ENCODE measurements at regions not wholly inside any gene's neighbourhood (a gene's known extent, or its start where the extent isn't known, plus 50 kb on each side); places are given as distances from the start of the nearest gene placed in this dataset.

- ATAC-seq (replicated peaks in 1 of 2) (no peak), DNase-seq (no peak)
- Mint-ChIP-seq H3K27ac (no peak overlapping the region), H3K9me3 (peaks cover 2 to 6% of the 10 kb centered on the region in 2 donors), H3K36me3 (ENCODE audit: insufficient read depth in 2 of 2) (no peaks in the 10 kb centered on the region), H3K27me3 (ENCODE audit: low read depth) (no peaks in the 10 kb centered on the region), H3K4me3 (no peak overlapping the region), H3K4me1 (ENCODE audit: low read depth) (no peaks in the 10 kb centered on the region)
These were observed 282.8 kb upstream of the ATP5MC3 start for GRCh38 chr2:175464311-175464670.

- H3K4me3 Mint-ChIP-seq: no peak overlapping the region
- no peak for DNase-seq
- no peaks in the 10 kb centered on the region for H3K27me3 Mint-ChIP-seq (ENCODE audit: low read depth)
- ATAC-seq (replicated peaks in 1 of 2): no peak
- H3K9me3 Mint-ChIP-seq: peaks cover 2 to 6% of the 10 kb centered on the region in 2 donors
- no peak overlapping the region for H3K27ac Mint-ChIP-seq
- no peaks in the 10 kb centered on the region for H3K36me3 Mint-ChIP-seq (ENCODE audit: insufficient read depth in 2 of 2)
- H3K4me1 Mint-ChIP-seq (ENCODE audit: low read depth): no peaks in the 10 kb centered on the region
These were observed 282.2 kb upstream of the ATP5MC3 start for GRCh38 chr2:175463589-175464310.

- Mint-ChIP-seq H3K9me3 (peaks cover 2 to 6% of the 10 kb centered on the region in 2 donors), H3K36me3 (ENCODE audit: insufficient read depth in 2 of 2) (no peaks in the 10 kb centered on the region), H3K4me1 (ENCODE audit: low read depth) (no peaks in the 10 kb centered on the region), H3K27ac (no peak overlapping the region), H3K4me3 (no peak overlapping the region), H3K27me3 (ENCODE audit: low read depth) (no peaks in the 10 kb centered on the region)
- DNase-seq: no peak
- ATAC-seq (replicated peaks in 1 of 2): no peak
These were observed 281.7 kb upstream of the ATP5MC3 start for GRCh38 chr2:175463169-175463568.

- Mint-ChIP-seq H3K4me1 (ENCODE audit: low read depth) (no peaks in the 10 kb centered on the region), H3K9me3 (peaks cover 2 to 6% of the 10 kb centered on the region in 2 donors), H3K4me3 (no peak overlapping the region), H3K27ac (no peak overlapping the region), H3K27me3 (ENCODE audit: low read depth) (no peaks in the 10 kb centered on the region), H3K36me3 (ENCODE audit: insufficient read depth in 2 of 2) (no peaks in the 10 kb centered on the region)
- DNase-seq (no peak), ATAC-seq (replicated peaks in 1 of 2) (no peak)
These were observed 280.7 kb upstream of the ATP5MC3 start for GRCh38 chr2:175462246-175462645.

GRCh38 chr2:175461839-175462238 is 280.3 kb upstream of the ATP5MC3 start:
- no peak overlapping the region for H3K27ac Mint-ChIP-seq
- no peaks in the 10 kb centered on the region for H3K27me3 Mint-ChIP-seq (ENCODE audit: low read depth)
- peaks cover 2 to 6% of the 10 kb centered on the region in 2 donors for H3K9me3 Mint-ChIP-seq
- ATAC-seq (replicated peaks in 1 of 2) (no peak), DNase-seq (no peak)
- no peak overlapping the region for H3K4me3 Mint-ChIP-seq
- H3K4me1 Mint-ChIP-seq (ENCODE audit: low read depth): no peaks in the 10 kb centered on the region
- no peaks in the 10 kb centered on the region for H3K36me3 Mint-ChIP-seq (ENCODE audit: insufficient read depth in 2 of 2)

- Mint-ChIP-seq H3K4me1 (ENCODE audit: low read depth) (no peaks in the 10 kb centered on the region), H3K36me3 (ENCODE audit: insufficient read depth in 2 of 2) (no peaks in the 10 kb centered on the region), H3K4me3 (no peak overlapping the region), H3K27me3 (ENCODE audit: low read depth) (peaks cover 5% of the 10 kb centered on the region), H3K27ac (no peak overlapping the region), H3K9me3 (peaks cover 5 to 6% of the 10 kb centered on the region in 2 donors)
- DNase-seq (no peak), ATAC-seq (replicated peaks in 1 of 2) (no peak)
These were observed 276.5 kb upstream of the ATP5MC3 start for GRCh38 chr2:175457895-175458448.

GRCh38 chr2:175454953-175455389 is 273.5 kb upstream of the ATP5MC3 start:
- peaks cover 5% of the 10 kb centered on the region for H3K27me3 Mint-ChIP-seq (ENCODE audit: low read depth)
- no peak overlapping the region for H3K4me3 Mint-ChIP-seq
- no peaks in the 10 kb centered on the region for H3K36me3 Mint-ChIP-seq (ENCODE audit: insufficient read depth in 2 of 2)
- H3K4me1 Mint-ChIP-seq (ENCODE audit: low read depth): no peaks in the 10 kb centered on the region
- H3K9me3 Mint-ChIP-seq: peaks cover 3% of the 10 kb centered on the region in 2 donors
- DNase-seq (no peak), ATAC-seq (replicated peaks in 1 of 2) (no peak)
- H3K27ac Mint-ChIP-seq: no peak overlapping the region

- ATAC-seq (replicated peaks in 1 of 2) (no peak), DNase-seq (no peak)
- H3K36me3 Mint-ChIP-seq (ENCODE audit: insufficient read depth in 2 of 2): no peaks in the 10 kb centered on the region
- peaks cover 0 to 2% of the 10 kb centered on the region in 2 donors for H3K9me3 Mint-ChIP-seq
- H3K4me1 Mint-ChIP-seq (ENCODE audit: low read depth): no peaks in the 10 kb centered on the region
- H3K27ac Mint-ChIP-seq: no peak overlapping the region
- H3K27me3 Mint-ChIP-seq (ENCODE audit: low read depth): peaks cover 18% of the 10 kb centered on the region
- no peak overlapping the region for H3K4me3 Mint-ChIP-seq
These were observed 268.7 kb upstream of the ATP5MC3 start for GRCh38 chr2:175450029-175450760.

GRCh38 chr2:175449616-175450015 is 268.1 kb upstream of the ATP5MC3 start:
- DNase-seq (no peak), ATAC-seq (replicated peaks in 1 of 2) (no peak)
- no peaks in the 10 kb centered on the region for H3K4me1 Mint-ChIP-seq (ENCODE audit: low read depth)
- H3K36me3 Mint-ChIP-seq (ENCODE audit: insufficient read depth in 2 of 2): no peaks in the 10 kb centered on the region
- H3K4me3 Mint-ChIP-seq: no peak overlapping the region
- H3K9me3 Mint-ChIP-seq: peaks cover 0 to 2% of the 10 kb centered on the region in 2 donors
- peaks cover 18% of the 10 kb centered on the region for H3K27me3 Mint-ChIP-seq (ENCODE audit: low read depth)
- no peak overlapping the region for H3K27ac Mint-ChIP-seq

GRCh38 chr2:175446201-175446600 is 264.7 kb upstream of the ATP5MC3 start:
- Mint-ChIP-seq H3K36me3 (ENCODE audit: insufficient read depth in 2 of 2) (no peaks in the 10 kb centered on the region), H3K9me3 (peaks cover 0 to 2% of the 10 kb centered on the region in 2 donors), H3K27ac (no peak overlapping the region), H3K4me3 (no peak overlapping the region), H3K27me3 (ENCODE audit: low read depth) (peaks cover 22% of the 10 kb centered on the region), H3K4me1 (ENCODE audit: low read depth) (no peaks in the 10 kb centered on the region)
- DNase-seq (no peak), ATAC-seq (replicated peaks in 1 of 2) (no peak)

- DNase-seq: no peak
- H3K27ac Mint-ChIP-seq: no peak overlapping the region
- ATAC-seq (replicated peaks in 1 of 2): no peak
- H3K27me3 Mint-ChIP-seq (ENCODE audit: low read depth): peaks cover 30% of the 10 kb centered on the region
- no peaks in the 10 kb centered on the region for H3K4me1 Mint-ChIP-seq (ENCODE audit: low read depth)
- peaks cover 0 to 2% of the 10 kb centered on the region in 2 donors for H3K9me3 Mint-ChIP-seq
- no peak overlapping the region for H3K4me3 Mint-ChIP-seq
- no peaks in the 10 kb centered on the region for H3K36me3 Mint-ChIP-seq (ENCODE audit: insufficient read depth in 2 of 2)
These were observed 263.8 kb upstream of the ATP5MC3 start for GRCh38 chr2:175445281-175445680.

- Mint-ChIP-seq H3K9me3 (no peaks in the 10 kb centered on the region), H3K27me3 (ENCODE audit: low read depth) (peaks cover 23% of the 10 kb centered on the region), H3K4me3 (no peak overlapping the region), H3K27ac (no peak overlapping the region), H3K4me1 (ENCODE audit: low read depth) (no peaks in the 10 kb centered on the region), H3K36me3 (ENCODE audit: insufficient read depth in 2 of 2) (no peaks in the 10 kb centered on the region)
- ATAC-seq (replicated peaks in 1 of 2) (no peak), DNase-seq (no peak)
These were observed 260.9 kb upstream of the ATP5MC3 start for GRCh38 chr2:175442441-175442840.

GRCh38 chr2:175441181-175441761 is 259.8 kb upstream of the ATP5MC3 start:
- Mint-ChIP-seq H3K27me3 (ENCODE audit: low read depth) (peaks cover 20% of the 10 kb centered on the region), H3K4me1 (ENCODE audit: low read depth) (no peaks in the 10 kb centered on the region), H3K9me3 (no peaks in the 10 kb centered on the region), H3K27ac (no peak overlapping the region), H3K36me3 (ENCODE audit: insufficient read depth in 2 of 2) (no peaks in the 10 kb centered on the region), H3K4me3 (no peak overlapping the region)
- ATAC-seq (replicated peaks in 1 of 2): no peak
- no peak for DNase-seq

All from activated T-cell treated with anti-CD3 and anti-CD28 coated beads, Interleukin-2, amount 50 U/mL, for 72 hours (primary cell).